ENCODE measurements at regions not wholly inside any gene's neighbourhood (a gene's known extent, or its start where the extent isn't known, plus 50 kb on each side); places are given as distances from the start of the nearest gene placed in this dataset.

DNA sequence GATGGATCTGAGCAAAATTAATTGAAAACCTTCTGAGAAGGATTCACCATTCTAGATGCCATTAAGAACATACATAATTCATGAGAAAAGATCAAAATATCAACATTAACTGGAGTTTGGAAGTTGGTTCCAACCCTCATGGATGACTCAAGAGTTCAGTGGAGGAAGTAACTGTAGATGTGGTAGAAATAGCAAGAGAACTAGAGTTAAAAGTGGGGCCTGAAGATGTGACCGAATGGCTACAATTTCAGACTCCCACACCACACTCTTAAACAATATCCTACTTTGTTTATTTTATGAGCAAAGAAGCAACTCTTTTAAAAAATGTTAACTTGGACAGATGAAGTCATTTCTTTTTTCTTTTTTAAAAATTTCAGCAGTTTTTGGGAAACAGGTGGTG lies 354.3 kb downstream of the KLF12 start:
- no peak overlapping the region for H3K27ac ChIP-seq (ENCODE audit: low read depth, low read length)
- no peak overlapping the region for H3K9ac ChIP-seq (ENCODE audit: low read length)
- no peak overlapping the region for H3K4me3 ChIP-seq (ENCODE audit: low read length)
- H3K4me1 ChIP-seq (ENCODE audit: control insufficient read depth, insufficient read depth, low read length), result no peaks in the 10 kb centered on the region
- no peaks in the 10 kb centered on the region for H3K36me3 ChIP-seq (ENCODE audit: control insufficient read depth, insufficient read depth, low read length)
- H3K27me3 ChIP-seq (ENCODE audit: control insufficient read depth, insufficient read depth, low read length), result no peaks in the 10 kb centered on the region

- no peak overlapping the region for H3K27ac ChIP-seq (ENCODE audit: low read depth, low read length)
- no peaks in the 10 kb centered on the region for H3K27me3 ChIP-seq (ENCODE audit: control insufficient read depth, insufficient read depth, low read length)
Measured at GRCh38 chr13:73778242-73778864, 355.9 kb downstream of the KLF12 start.

GRCh38 chr13:73777134-73777533 lies 357.1 kb downstream of the KLF12 start:
- H3K27me3 ChIP-seq (ENCODE audit: control insufficient read depth, insufficient read depth, low read length), result no peaks in the 10 kb centered on the region
- H3K36me3 ChIP-seq (ENCODE audit: control insufficient read depth, insufficient read depth, low read length), result no peaks in the 10 kb centered on the region
- H3K4me3 ChIP-seq (ENCODE audit: low read length), result no peak overlapping the region
- no peaks in the 10 kb centered on the region for H3K4me1 ChIP-seq (ENCODE audit: control insufficient read depth, insufficient read depth, low read length)
- no peak overlapping the region for H3K27ac ChIP-seq (ENCODE audit: low read depth, low read length)
- H3K9ac ChIP-seq (ENCODE audit: low read length), result no peak overlapping the region

More at GRCh38 chr13:73778242-73778864, 355.9 kb downstream of the KLF12 start:
- Histone ChIP-seq H3K36me3 (ENCODE audit: control insufficient read depth, insufficient read depth, low read length) (no peaks in the 10 kb centered on the region), H3K4me1 (ENCODE audit: control insufficient read depth, insufficient read depth, low read length) (no peaks in the 10 kb centered on the region), H3K9ac (ENCODE audit: low read length) (no peak overlapping the region), H3K4me3 (ENCODE audit: low read length) (no peak overlapping the region)

DNA sequence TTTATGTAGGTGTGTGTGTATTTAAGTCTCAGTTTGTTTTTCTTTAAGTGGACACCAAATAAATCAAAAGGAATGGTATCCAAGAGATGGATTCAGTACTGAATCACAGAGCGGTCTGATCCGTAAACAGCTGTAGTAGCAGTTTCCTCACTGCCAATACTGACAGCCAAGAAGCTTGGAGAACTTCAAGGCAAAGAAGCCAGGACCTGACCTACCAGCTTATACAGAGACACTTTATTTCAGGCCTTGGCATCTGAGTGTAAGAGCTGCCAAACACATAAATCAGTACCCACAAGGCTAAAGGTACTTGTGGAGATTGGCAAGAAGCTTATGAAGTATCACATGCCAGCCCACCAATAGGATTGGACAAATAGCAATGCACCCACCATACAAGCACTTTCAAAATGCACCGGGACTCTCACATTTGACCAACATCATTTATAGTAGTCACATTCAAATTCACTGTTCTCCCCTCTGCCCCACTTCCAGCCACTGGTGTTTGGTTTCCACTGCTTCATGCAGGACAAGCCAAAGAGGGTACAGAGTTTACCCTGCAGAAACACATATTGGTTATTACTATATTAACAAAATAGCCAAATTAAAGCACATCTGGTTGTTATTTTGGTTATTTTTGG lies 357.9 kb downstream of the KLF12 start:
- H3K27ac ChIP-seq (ENCODE audit: low read depth, low read length), result no peak overlapping the region
- no peak overlapping the region for H3K4me3 ChIP-seq (ENCODE audit: low read length)

GRCh38 chr13:73773168-73773549 lies 361.0 kb downstream of the KLF12 start:
- Histone ChIP-seq H3K27ac (ENCODE audit: low read depth, low read length) (no peak overlapping the region), H3K36me3 (ENCODE audit: control insufficient read depth, insufficient read depth, low read length) (no peaks in the 10 kb centered on the region), H3K4me3 (ENCODE audit: low read length) (no peak overlapping the region), H3K9ac (ENCODE audit: low read length) (no peak overlapping the region), H3K4me1 (ENCODE audit: control insufficient read depth, insufficient read depth, low read length) (peaks cover 3% of the 10 kb centered on the region), H3K27me3 (ENCODE audit: control insufficient read depth, insufficient read depth, low read length) (no peaks in the 10 kb centered on the region)

More for the DNA sequence above, 357.9 kb downstream of the KLF12 start:
- no peaks in the 10 kb centered on the region for H3K36me3 ChIP-seq (ENCODE audit: control insufficient read depth, insufficient read depth, low read length)
- no peaks in the 10 kb centered on the region for H3K4me1 ChIP-seq (ENCODE audit: control insufficient read depth, insufficient read depth, low read length)
- H3K9ac ChIP-seq (ENCODE audit: low read length), result no peak overlapping the region
- no peaks in the 10 kb centered on the region for H3K27me3 ChIP-seq (ENCODE audit: control insufficient read depth, insufficient read depth, low read length)

GRCh38 chr13:73772449-73773167 lies 361.6 kb downstream of the KLF12 start:
- Histone ChIP-seq H3K4me3 (ENCODE audit: low read length) (no peak overlapping the region), H3K27ac (ENCODE audit: low read depth, low read length) (no peak overlapping the region), H3K27me3 (ENCODE audit: control insufficient read depth, insufficient read depth, low read length) (no peaks in the 10 kb centered on the region), H3K4me1 (ENCODE audit: control insufficient read depth, insufficient read depth, low read length) (peaks cover 9% of the 10 kb centered on the region), H3K36me3 (ENCODE audit: control insufficient read depth, insufficient read depth, low read length) (no peaks in the 10 kb centered on the region), H3K9ac (ENCODE audit: low read length) (no peak overlapping the region)

DNA sequence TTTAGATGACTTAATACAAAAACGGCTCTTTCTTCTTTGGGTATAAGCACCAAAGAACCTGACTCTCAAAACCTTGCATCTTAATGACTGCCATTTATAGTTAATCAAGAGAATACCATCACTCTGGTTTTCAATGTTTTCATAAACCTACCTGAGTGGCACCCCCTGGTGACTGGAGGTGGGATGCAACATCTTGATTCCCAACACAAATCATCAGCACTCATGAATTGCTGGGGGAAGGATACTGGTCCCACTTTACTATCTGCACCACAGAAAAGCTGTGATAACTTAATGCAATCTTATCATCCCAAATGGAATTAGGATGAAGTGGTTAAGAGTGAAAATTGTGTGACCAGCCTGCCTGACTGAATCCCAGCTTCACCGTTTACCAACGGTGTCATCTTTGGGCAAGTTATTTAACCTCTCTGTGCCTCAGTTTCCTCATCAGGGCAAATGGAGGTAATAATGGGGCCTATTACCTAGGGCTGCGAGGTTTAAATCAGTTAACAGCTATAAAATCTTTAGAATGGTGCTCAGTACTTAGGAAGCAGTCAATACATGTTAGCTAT lies 366.4 kb downstream of the KLF12 start:
- Histone ChIP-seq H3K4me3 (ENCODE audit: low read length) (no peak overlapping the region), H3K36me3 (ENCODE audit: control insufficient read depth, insufficient read depth, low read length) (no peaks in the 10 kb centered on the region), H3K9ac (ENCODE audit: low read length) (no peak overlapping the region), H3K27ac (ENCODE audit: low read depth, low read length) (peak overlapping the region; percentile 56), H3K27me3 (ENCODE audit: control insufficient read depth, insufficient read depth, low read length) (no peaks in the 10 kb centered on the region), H3K4me1 (ENCODE audit: control insufficient read depth, insufficient read depth, low read length) (peaks cover 34% of the 10 kb centered on the region)

GRCh38 chr13:73767191-73767741 lies 366.9 kb downstream of the KLF12 start:
- Histone ChIP-seq H3K9ac (ENCODE audit: low read length) (no peak overlapping the region), H3K36me3 (ENCODE audit: control insufficient read depth, insufficient read depth, low read length) (no peaks in the 10 kb centered on the region), H3K27me3 (ENCODE audit: control insufficient read depth, insufficient read depth, low read length) (no peaks in the 10 kb centered on the region), H3K4me1 (ENCODE audit: control insufficient read depth, insufficient read depth, low read length) (peaks cover 34% of the 10 kb centered on the region), H3K4me3 (ENCODE audit: low read length) (no peak overlapping the region), H3K27ac (ENCODE audit: low read depth, low read length) (peak overlapping the region; percentile 48)

- H3K27ac ChIP-seq (ENCODE audit: low read depth, low read length), result peak overlapping the region; percentile 48
- peak overlapping the region; percentile 47 for H3K4me3 ChIP-seq (ENCODE audit: low read length)
- H3K27me3 ChIP-seq (ENCODE audit: control insufficient read depth, insufficient read depth, low read length), result no peaks in the 10 kb centered on the region
- H3K9ac ChIP-seq (ENCODE audit: low read length), result no peak overlapping the region
- H3K4me1 ChIP-seq (ENCODE audit: control insufficient read depth, insufficient read depth, low read length), result peaks cover 34% of the 10 kb centered on the region
- H3K36me3 ChIP-seq (ENCODE audit: control insufficient read depth, insufficient read depth, low read length), result peaks cover 3% of the 10 kb centered on the region
Measured at GRCh38 chr13:73765651-73766384, 368.4 kb downstream of the KLF12 start.

DNA sequence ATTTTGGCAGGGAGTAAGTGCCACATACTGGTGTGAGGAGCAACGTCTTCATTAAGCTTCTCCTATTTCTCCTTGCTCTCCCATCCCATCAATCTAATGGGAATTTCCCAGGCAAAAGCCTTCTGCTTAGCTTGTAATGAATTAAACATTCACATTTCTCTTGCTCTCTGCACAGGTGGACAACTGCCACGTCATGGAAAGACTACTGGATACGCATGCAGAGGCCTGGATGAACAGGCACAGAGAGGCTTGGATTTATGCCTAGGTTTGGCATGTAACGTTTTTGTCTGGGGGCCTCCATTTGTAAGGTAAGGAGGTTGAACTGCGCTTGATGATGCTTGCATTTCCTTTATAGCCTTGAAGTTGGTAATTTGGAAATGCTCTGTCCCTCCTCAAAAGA lies 374.8 kb downstream of the KLF12 start:
- H3K9ac ChIP-seq (ENCODE audit: low read length), result no peak overlapping the region
- H3K4me3 ChIP-seq (ENCODE audit: low read length), result no peak overlapping the region
- H3K36me3 ChIP-seq (ENCODE audit: control insufficient read depth, insufficient read depth, low read length), result peaks cover 3% of the 10 kb centered on the region
- H3K27ac ChIP-seq (ENCODE audit: low read depth, low read length), result no peak overlapping the region
- H3K4me1 ChIP-seq (ENCODE audit: control insufficient read depth, insufficient read depth, low read length), result peaks cover 2% of the 10 kb centered on the region
- no peaks in the 10 kb centered on the region for H3K27me3 ChIP-seq (ENCODE audit: control insufficient read depth, insufficient read depth, low read length)

GRCh38 chr13:73757481-73758233 lies 376.5 kb downstream of the KLF12 start:
- H3K27ac ChIP-seq (ENCODE audit: low read depth, low read length), result no peak overlapping the region
- H3K36me3 ChIP-seq (ENCODE audit: control insufficient read depth, insufficient read depth, low read length), result peaks cover 3% of the 10 kb centered on the region
- H3K9ac ChIP-seq (ENCODE audit: low read length), result no peak overlapping the region
- peaks cover 2% of the 10 kb centered on the region for H3K4me1 ChIP-seq (ENCODE audit: control insufficient read depth, insufficient read depth, low read length)
- H3K4me3 ChIP-seq (ENCODE audit: low read length), result no peak overlapping the region
- H3K27me3 ChIP-seq (ENCODE audit: control insufficient read depth, insufficient read depth, low read length), result no peaks in the 10 kb centered on the region

All from rectal smooth muscle tissue (tissue), 1 donor.